DOHH2 (cell line): ENCODE measurements at regions not wholly inside any gene's neighbourhood (a gene's known extent, or its start where the extent isn't known, plus 50 kb on each side); places are given as distances from the start of the nearest gene placed in this dataset.

Experiments
- H3F3A ChIP-seq: fragments of 200-600 bp; sonication (generic), shearing (Covaris generic); 2 replicates; pipeline ENCODE4 v1.6.0; 2016; ENCODE audit warnings: antibody characterized with exemption, mild to moderate bottlenecking; ENCODE audit not compliant: control insufficient read depth, insufficient read depth
- H3K27ac ChIP-seq: fragments of 200-600 bp; sonication (generic); 2 replicates; pipeline ENCODE4 v1.5.1; 2014; ENCODE audit warnings: low read depth, mild to moderate bottlenecking, low read length, moderate library complexity
- H3K27me3 ChIP-seq: fragments of 200-600 bp; sonication (generic); 2 replicates; pipeline ENCODE4 v1.6.1; 2014; ENCODE audit warnings: mild to moderate bottlenecking, low read length, mixed read lengths; ENCODE audit not compliant: control insufficient read depth
- H3K36me3 ChIP-seq: fragments of 200-600 bp; sonication (generic); 2 replicates; pipeline ENCODE4 v1.6.1; 2014; ENCODE audit warnings: mild to moderate bottlenecking, low read length, moderate library complexity, mixed read lengths; ENCODE audit not compliant: control insufficient read depth
- H3K4me1 ChIP-seq: fragments of 200-600 bp; sonication (generic); 2 replicates; pipeline ENCODE4 v1.6.1; 2014; ENCODE audit warnings: mild to moderate bottlenecking, low read length, mixed read lengths; ENCODE audit not compliant: control insufficient read depth
- H3K4me2 ChIP-seq: fragments of 200-600 bp; sonication (generic); 2 replicates; pipeline ENCODE4 v1.6.0; 2014; ENCODE audit warnings: mild to moderate bottlenecking, low read length, moderate library complexity
- H3K4me3 ChIP-seq: fragments of 200-600 bp; sonication (generic); 2 replicates; pipeline ENCODE4 v1.5.1; 2014; ENCODE audit warnings: mild to moderate bottlenecking, low read length, mixed read lengths
- H3K79me2 ChIP-seq: fragments of 200-600 bp; sonication (generic); 2 replicates; pipeline ENCODE4 v1.6.1; 2014; ENCODE audit warnings: mild to moderate bottlenecking, low read length, mixed read lengths; ENCODE audit not compliant: control insufficient read depth
- H3K9me2 ChIP-seq: fragments of 200-600 bp; sonication (generic); replicated peaks from 2 replicates; pipeline ENCODE4 v1.6.1; 2014; ENCODE audit warnings: mild to moderate bottlenecking, low read length, mixed read lengths; ENCODE audit not compliant: control insufficient read depth
- H3K9me3 ChIP-seq: fragments of 200-600 bp; sonication (generic); 2 replicates; pipeline ENCODE4 v1.6.1; 2014; ENCODE audit warnings: antibody characterized with exemption, low read length, mixed read lengths; ENCODE audit not compliant: control insufficient read depth, insufficient read depth
- H4K20me1 ChIP-seq: fragments of 200-600 bp; sonication (generic); 2 replicates; pipeline ENCODE4 v1.6.0; 2014; ENCODE audit warnings: low read depth, mild to moderate bottlenecking, antibody characterized with exemption, low read length, moderate library complexity; ENCODE audit not compliant: control insufficient read depth, insufficient read depth
- CTCF ChIP-seq: fragments of 200-600 bp; sonication (generic); IDR thresholded peaks from one replicate; pipeline ENCODE4 v1.5.1; 2014; ENCODE audit warnings: antibody characterized with exemption, mild to moderate bottlenecking, low read depth, low read length; ENCODE audit not compliant: poor library complexity, severe bottlenecking
- EZH2phosphoT487 ChIP-seq: fragments of 200-600 bp; sonication (generic); IDR thresholded peaks from 2 replicates; pipeline ENCODE4 v1.6.1; 2017; ENCODE audit warnings: borderline replicate concordance, mild to moderate bottlenecking, antibody characterized with exemption, low read length, moderate library complexity, mixed read lengths

GRCh38 chr14:29453045-29453444 is 474.6 kb downstream of the PRKD1 start:
- TF ChIP-seq EZH2phosphoT487 (no peak), CTCF (no peak)
- Histone ChIP-seq H3K36me3 (no peaks in the 10 kb centered on the region), H3K4me3 (no peak overlapping the region), H3K27ac (no peak overlapping the region), H3K27me3 (no peaks in the 10 kb centered on the region), H3K4me2 (no peak overlapping the region), H4K20me1 (no peaks in the 10 kb centered on the region), H3F3A (no peaks in the 10 kb centered on the region), H3K9me2 (no peaks in the 10 kb centered on the region), H3K79me2 (no peaks in the 10 kb centered on the region), H3K9me3 (no peaks in the 10 kb centered on the region), H3K4me1 (no peaks in the 10 kb centered on the region)

- H3K4me2 ChIP-seq: no peak overlapping the region
- no peaks in the 10 kb centered on the region for H3K4me1 ChIP-seq
- H3K4me3 ChIP-seq: no peak overlapping the region
- H3K36me3 ChIP-seq: no peaks in the 10 kb centered on the region
- TF ChIP-seq CTCF: no peak
- TF ChIP-seq EZH2phosphoT487: no peak
- no peaks in the 10 kb centered on the region for H3K9me2 ChIP-seq
- no peaks in the 10 kb centered on the region for H3K9me3 ChIP-seq
- no peaks in the 10 kb centered on the region for H4K20me1 ChIP-seq
- H3K79me2 ChIP-seq: no peaks in the 10 kb centered on the region
- H3F3A ChIP-seq: no peaks in the 10 kb centered on the region
- no peak overlapping the region for H3K27ac ChIP-seq
- H3K27me3 ChIP-seq: no peaks in the 10 kb centered on the region
Observed at GRCh38 chr14:29454026-29454693, 473.5 kb downstream of the PRKD1 start.

GRCh38 chr14:29458547-29458946 is 469.1 kb downstream of the PRKD1 start:
- Histone ChIP-seq H3K4me3 (no peak overlapping the region), H3K79me2 (no peaks in the 10 kb centered on the region), H3K36me3 (no peaks in the 10 kb centered on the region), H3K9me2 (no peaks in the 10 kb centered on the region), H3K4me1 (no peaks in the 10 kb centered on the region), H3F3A (no peaks in the 10 kb centered on the region), H3K4me2 (no peak overlapping the region), H3K27ac (no peak overlapping the region), H3K27me3 (no peaks in the 10 kb centered on the region), H4K20me1 (no peaks in the 10 kb centered on the region), H3K9me3 (no peaks in the 10 kb centered on the region)
- TF ChIP-seq EZH2phosphoT487 (no peak), CTCF (no peak)
